ENCODE measurements at regions not wholly inside any gene's neighbourhood (a gene's known extent, or its start where the extent isn't known, plus 50 kb on each side); places are given as distances from the start of the nearest gene placed in this dataset.

- H3K4me3 Mint-ChIP-seq (ENCODE audit: unreplicated experiment): no peak overlapping the region
- no peak overlapping the region for H3K27ac Mint-ChIP-seq (ENCODE audit: unreplicated experiment)
- no peak for DNase-seq (ENCODE audit: extremely low spot score, unreplicated experiment)
- H3K27me3 Mint-ChIP-seq (ENCODE audit: unreplicated experiment): no peaks in the 10 kb centered on the region
- no peak for TF ChIP-seq CTCF (IDR thresholded peaks at IDR 0.05)
- peaks cover 6% of the 10 kb centered on the region for H3K9me3 Mint-ChIP-seq (ENCODE audit: unreplicated experiment)
- no peaks in the 10 kb centered on the region for H3K4me1 Mint-ChIP-seq (ENCODE audit: unreplicated experiment)
- no peaks in the 10 kb centered on the region for H3K36me3 Mint-ChIP-seq (ENCODE audit: unreplicated experiment)
These were observed 69.0 kb upstream of the OR13F1 start for GRCh38 chr9:104435059-104435458.

- H3K4me3 Mint-ChIP-seq (ENCODE audit: unreplicated experiment): no peak overlapping the region
- no peak for DNase-seq (ENCODE audit: extremely low spot score, unreplicated experiment)
- no peaks in the 10 kb centered on the region for H3K27me3 Mint-ChIP-seq (ENCODE audit: unreplicated experiment)
- H3K9me3 Mint-ChIP-seq (ENCODE audit: unreplicated experiment): no peaks in the 10 kb centered on the region
- no peaks in the 10 kb centered on the region for H3K36me3 Mint-ChIP-seq (ENCODE audit: unreplicated experiment)
- no peak overlapping the region for H3K27ac Mint-ChIP-seq (ENCODE audit: unreplicated experiment)
- TF ChIP-seq CTCF (IDR thresholded peaks at IDR 0.05): no peak
- H3K4me1 Mint-ChIP-seq (ENCODE audit: unreplicated experiment): no peaks in the 10 kb centered on the region
These were observed 56.0 kb upstream of the OR13F1 start for GRCh38 chr9:104448036-104448435.

All from osteocyte (in vitro differentiated cells).